ENCODE measurements at regions not wholly inside any gene's neighbourhood (a gene's known extent, or its start where the extent isn't known, plus 50 kb on each side); places are given as distances from the start of the nearest gene placed in this dataset.

GRCh38 chr14:96617635-96618034 lies 115.5 kb downstream of the PAPOLA start:
- TF ChIP-seq GATA1 (IDR thresholded peaks at IDR 0.05; ENCODE audit: low read depth, low read length), result no peak
- TF ChIP-seq POLR2A (IDR thresholded peaks at IDR 0.05; ENCODE audit: low read length), result no peak
- DNase-seq, result no peak

- no peak for TF ChIP-seq GATA1 (IDR thresholded peaks at IDR 0.05; ENCODE audit: low read depth, low read length)
- no peak for TF ChIP-seq POLR2A (IDR thresholded peaks at IDR 0.05; ENCODE audit: low read length)
- DNase-seq, result no peak
Measured at GRCh38 chr14:96622926-96623325, 120.7 kb downstream of the PAPOLA start.

DNA sequence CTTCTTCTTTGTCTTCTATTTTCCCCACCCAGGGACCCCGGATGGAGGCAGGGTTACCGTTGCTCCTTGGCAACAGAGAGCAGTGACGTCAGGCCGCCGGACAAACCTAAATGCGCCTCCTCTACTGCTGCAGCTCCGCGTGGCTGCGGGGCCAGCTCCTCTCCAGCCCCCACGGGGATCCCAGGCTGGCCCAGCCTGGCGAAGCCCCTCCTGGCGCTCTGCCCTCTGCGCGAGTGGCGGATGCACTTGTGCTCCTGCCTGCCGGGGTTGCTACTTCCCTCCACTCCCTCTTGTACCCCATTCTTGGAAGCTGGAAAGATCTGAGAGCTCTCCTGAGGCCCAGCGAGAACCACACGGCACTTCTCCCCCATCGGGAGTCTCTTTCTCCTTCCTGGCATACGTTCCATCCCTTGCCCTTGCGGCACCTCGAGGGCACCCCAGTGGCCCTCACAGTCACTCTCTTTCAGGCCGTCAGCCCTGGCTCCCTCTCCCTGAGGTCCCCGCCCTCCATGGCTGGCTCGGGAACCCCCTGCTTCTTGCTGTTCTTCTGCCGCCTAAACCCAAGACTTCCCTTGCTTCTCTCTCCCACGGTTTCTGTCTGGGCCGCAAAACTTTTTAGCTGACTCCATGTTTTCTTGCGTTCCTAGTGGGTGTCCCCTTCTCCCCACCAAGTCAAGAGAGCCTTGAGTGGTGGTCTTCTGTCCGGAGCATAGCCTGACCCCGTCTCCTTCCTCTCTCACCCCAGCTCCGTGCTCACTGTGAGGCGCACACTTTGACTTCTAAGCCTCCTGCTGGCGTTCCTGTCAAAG lies 121.7 kb downstream of the PAPOLA start:
- no peak for TF ChIP-seq POLR2A (IDR thresholded peaks at IDR 0.05; ENCODE audit: low read length)
- TF ChIP-seq GATA1 (IDR thresholded peaks at IDR 0.05; ENCODE audit: low read depth, low read length), result no peak
- DNase-seq, result no peak

DNA sequence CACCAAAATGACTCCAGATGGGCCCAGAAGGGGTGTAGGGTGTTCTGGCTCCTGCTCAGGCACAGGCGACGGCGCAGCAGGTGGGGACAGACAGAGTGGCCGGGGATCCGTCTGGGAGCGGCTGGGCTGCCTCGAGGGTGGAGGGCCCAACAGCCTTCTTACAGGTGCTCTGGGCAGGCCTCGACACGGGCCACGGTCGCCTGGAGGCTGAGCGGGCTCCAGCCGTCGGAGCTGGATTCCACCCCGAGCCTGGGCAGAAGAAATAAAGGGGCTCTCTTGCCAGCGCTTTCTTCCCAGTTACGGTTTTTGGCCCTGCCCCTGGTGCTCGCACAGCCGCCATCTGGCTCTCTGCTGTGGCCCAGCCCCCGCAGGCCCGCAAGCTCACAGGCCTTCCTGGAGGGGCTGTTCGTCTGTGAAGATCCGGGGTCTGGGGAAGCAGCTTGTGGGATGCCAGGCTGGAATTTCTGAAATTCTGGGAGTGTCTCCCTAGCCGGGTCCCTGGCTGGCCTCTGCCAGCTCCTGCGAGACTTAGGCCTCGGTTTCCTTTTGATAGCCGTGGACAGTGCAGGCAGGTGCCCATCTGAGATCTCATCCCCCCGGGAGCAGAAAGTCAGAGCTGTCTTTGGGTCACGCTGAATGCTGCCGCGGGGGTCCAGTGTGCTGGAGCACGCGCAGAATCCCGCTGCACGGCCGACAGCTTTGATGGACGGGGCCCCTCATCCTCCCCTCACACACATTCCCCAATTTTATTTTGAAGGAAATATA lies 122.7 kb downstream of the PAPOLA start:
- no peak for DNase-seq
- TF ChIP-seq POLR2A (IDR thresholded peaks at IDR 0.05; ENCODE audit: low read length) (no peak), GATA1 (IDR thresholded peaks at IDR 0.05; ENCODE audit: low read depth, low read length) (no peak)

- TF ChIP-seq GATA1 (IDR thresholded peaks at IDR 0.05; ENCODE audit: low read depth, low read length), result no peak
- no peak for TF ChIP-seq POLR2A (IDR thresholded peaks at IDR 0.05; ENCODE audit: low read length)
- no peak for DNase-seq
Measured at GRCh38 chr14:96625426-96625985, 123.3 kb downstream of the PAPOLA start.

- no peak for DNase-seq
- TF ChIP-seq POLR2A (IDR thresholded peaks at IDR 0.05; ENCODE audit: low read length) (no peak), GATA1 (IDR thresholded peaks at IDR 0.05; ENCODE audit: low read depth, low read length) (no peak)
Measured at GRCh38 chr14:96626121-96626768, 124.1 kb downstream of the PAPOLA start.

DNA sequence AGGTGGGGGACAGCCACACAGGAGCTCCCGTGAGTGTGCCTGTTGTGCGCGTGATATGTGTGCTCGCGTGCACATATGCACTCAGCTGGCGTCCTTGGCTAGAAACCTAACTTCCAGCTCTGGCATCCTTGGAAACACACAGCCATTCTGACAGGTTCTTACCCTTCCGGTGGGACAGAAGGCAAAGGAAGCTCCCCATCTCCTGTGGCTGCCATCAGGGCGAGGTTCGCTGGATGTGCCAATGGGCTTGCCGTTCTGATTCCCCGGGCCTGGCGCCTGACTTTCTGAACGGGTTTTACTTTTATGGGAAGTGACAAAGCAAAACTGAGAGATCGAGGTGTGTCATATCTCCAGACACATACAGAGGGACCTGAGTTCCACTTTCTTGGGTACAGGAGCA lies 124.7 kb downstream of the PAPOLA start:
- TF ChIP-seq GATA1 (IDR thresholded peaks at IDR 0.05; ENCODE audit: low read depth, low read length) (no peak), POLR2A (IDR thresholded peaks at IDR 0.05; ENCODE audit: low read length) (no peak)
- no peak for DNase-seq

DNA sequence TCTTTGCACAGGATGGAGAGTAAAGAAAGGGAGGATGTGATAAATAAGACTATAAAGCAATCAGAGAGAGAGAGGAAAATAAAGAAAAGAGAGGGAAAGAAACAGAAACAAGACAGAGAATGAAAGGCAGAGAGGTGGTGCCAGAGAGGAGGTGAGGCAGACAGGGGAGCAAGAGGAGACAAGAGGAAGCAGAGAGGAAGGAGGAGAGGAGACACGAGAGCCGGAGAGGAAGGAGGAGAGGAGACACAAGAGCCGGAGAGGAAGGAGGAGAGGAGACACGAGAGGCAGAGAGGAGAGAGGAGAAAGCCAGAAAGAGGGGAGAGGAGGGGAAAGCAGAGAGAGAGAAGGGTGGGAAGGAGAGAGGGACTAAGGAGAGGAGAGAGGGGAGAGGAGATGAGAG lies 125.2 kb downstream of the PAPOLA start:
- DNase-seq, result no peak
- TF ChIP-seq GATA1 (IDR thresholded peaks at IDR 0.05; ENCODE audit: low read depth, low read length) (no peak), POLR2A (IDR thresholded peaks at IDR 0.05; ENCODE audit: low read length) (no peak)

- TF ChIP-seq POLR2A (IDR thresholded peaks at IDR 0.05; ENCODE audit: low read length) (no peak), GATA1 (IDR thresholded peaks at IDR 0.05; ENCODE audit: low read depth, low read length) (no peak)
- DNase-seq, result no peak
Measured at GRCh38 chr14:96627811-96628775, 125.9 kb downstream of the PAPOLA start.

DNA sequence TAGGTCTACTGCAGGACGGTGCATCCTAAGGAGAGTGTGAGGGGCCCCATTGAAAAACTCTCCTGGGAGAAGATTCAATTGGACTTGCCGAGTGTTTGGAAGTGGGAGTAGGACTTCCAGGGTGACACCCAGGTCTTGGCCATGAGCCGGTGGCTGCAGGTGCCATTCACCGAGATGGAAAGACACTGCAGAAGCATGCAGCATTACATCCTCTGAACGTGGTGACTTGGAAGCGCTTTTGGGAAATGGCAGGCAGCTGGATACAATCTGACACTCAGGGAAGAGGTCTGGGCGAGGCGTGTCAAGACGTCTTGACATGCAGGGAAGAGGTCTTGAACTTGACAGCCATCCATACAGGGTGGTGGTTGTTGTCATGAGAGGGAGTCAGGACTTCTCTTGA lies 126.9 kb downstream of the PAPOLA start:
- no peak for DNase-seq

GRCh38 chr14:96629558-96630222 lies 127.5 kb downstream of the PAPOLA start:
- no peak for DNase-seq

More for the DNA sequence above, 126.9 kb downstream of the PAPOLA start:
- TF ChIP-seq POLR2A (IDR thresholded peaks at IDR 0.05; ENCODE audit: low read length) (no peak), GATA1 (IDR thresholded peaks at IDR 0.05; ENCODE audit: low read depth, low read length) (no peak)

GRCh38 chr14:96630281-96630680 lies 128.1 kb downstream of the PAPOLA start:
- TF ChIP-seq GATA1 (IDR thresholded peaks at IDR 0.05; ENCODE audit: low read depth, low read length), result no peak
- DNase-seq, result no peak

More at GRCh38 chr14:96629558-96630222, 127.5 kb downstream of the PAPOLA start:
- TF ChIP-seq POLR2A (IDR thresholded peaks at IDR 0.05; ENCODE audit: low read length), result no peak
- TF ChIP-seq GATA1 (IDR thresholded peaks at IDR 0.05; ENCODE audit: low read depth, low read length), result no peak

Measured in erythroblast (primary cell).